ENCODE measurements at regions not wholly inside any gene's neighbourhood (a gene's known extent, or its start where the extent isn't known, plus 50 kb on each side); places are given as distances from the start of the nearest gene placed in this dataset.

DNA sequence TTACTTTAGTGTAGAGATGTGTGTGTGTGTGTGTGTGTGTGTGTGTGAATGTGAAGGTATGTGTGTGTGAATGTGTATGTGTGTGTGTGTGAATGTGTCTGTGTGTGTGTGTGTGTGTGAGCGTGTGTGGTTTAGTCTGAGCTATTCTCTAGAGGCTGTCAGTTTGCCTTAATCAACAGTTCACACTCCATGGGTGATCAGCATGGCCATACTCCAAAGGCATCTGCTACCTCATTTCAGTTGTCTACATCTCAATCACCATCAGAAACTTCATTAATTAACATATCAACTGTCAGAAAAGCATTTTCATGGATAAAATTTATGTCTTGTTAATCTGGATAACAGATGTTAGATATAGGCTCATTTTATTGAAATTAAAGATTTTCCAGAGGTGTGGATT lies 103.1 kb upstream of the PTPN3 start:
- Histone ChIP-seq H3K27ac (ENCODE audit: low read length) (no peak overlapping the region), H3K4me2 (ENCODE audit: insufficient read depth, low read length) (no peak overlapping the region), H3K4me3 (ENCODE audit: low read depth in 1 of 2, low read length in 2 of 2) (no peak overlapping the region), H3K79me2 (ENCODE audit: insufficient read depth, low read length) (no peaks in the 10 kb centered on the region), H3K9ac (ENCODE audit: low read depth, low read length) (no peak overlapping the region), H3K36me3 (ENCODE audit: insufficient read depth, low read length) (no peaks in the 10 kb centered on the region), H3K27me3 (ENCODE audit: insufficient read depth, low read length, poor library complexity) (no peaks in the 10 kb centered on the region), H2AFZ (ENCODE audit: low read depth, low read length) (no peak overlapping the region), H4K20me1 (ENCODE audit: insufficient read depth, low read length) (no peaks in the 10 kb centered on the region), H3K9me3 (ENCODE audit: insufficient read depth, low read length, severe bottlenecking) (no peaks in the 10 kb centered on the region), H3K4me1 (ENCODE audit: insufficient read depth, low read length) (no peaks in the 10 kb centered on the region)
- no peak for DNase-seq
- TF ChIP-seq, protein P1, sequence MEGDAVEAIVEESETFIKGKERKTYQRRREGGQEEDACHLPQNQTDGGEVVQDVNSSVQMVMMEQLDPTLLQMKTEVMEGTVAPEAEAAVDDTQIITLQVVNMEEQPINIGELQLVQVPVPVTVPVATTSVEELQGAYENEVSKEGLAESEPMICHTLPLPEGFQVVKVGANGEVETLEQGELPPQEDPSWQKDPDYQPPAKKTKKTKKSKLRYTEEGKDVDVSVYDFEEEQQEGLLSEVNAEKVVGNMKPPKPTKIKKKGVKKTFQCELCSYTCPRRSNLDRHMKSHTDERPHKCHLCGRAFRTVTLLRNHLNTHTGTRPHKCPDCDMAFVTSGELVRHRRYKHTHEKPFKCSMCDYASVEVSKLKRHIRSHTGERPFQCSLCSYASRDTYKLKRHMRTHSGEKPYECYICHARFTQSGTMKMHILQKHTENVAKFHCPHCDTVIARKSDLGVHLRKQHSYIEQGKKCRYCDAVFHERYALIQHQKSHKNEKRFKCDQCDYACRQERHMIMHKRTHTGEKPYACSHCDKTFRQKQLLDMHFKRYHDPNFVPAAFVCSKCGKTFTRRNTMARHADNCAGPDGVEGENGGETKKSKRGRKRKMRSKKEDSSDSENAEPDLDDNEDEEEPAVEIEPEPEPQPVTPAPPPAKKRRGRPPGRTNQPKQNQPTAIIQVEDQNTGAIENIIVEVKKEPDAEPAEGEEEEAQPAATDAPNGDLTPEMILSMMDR (IDR thresholded peaks at IDR 0.05; ENCODE audit: borderline replicate concordance, extremely low read depth, low read length, poor library complexity, severe bottlenecking) = no peak
- TF ChIP-seq EZH2 (IDR thresholded peaks at IDR 0.05; ENCODE audit: borderline replicate concordance, low read depth, low read length, severe bottlenecking) = no peak
- no peak for ATAC-seq (ENCODE audit: insufficient read depth, low read depth)

DNA sequence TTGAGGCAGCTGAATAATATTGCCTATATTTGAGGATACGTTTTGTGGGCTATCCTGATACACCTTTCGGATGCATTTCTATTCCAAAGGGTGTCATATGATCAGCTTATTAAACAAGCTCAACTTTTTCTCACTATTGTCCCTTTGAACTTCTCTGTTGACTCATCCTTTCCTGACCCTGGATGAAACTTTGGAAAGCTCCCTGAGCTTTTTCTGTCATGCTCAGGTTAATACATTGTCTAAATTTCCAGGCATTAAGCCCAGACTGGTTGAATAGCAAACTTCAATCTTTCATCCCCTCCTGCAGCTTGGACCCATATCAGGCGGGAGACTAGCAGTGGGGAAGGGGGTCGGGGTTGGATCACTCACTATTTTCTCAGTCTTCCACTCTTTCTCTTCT lies 104.9 kb upstream of the PTPN3 start:
- H3K4me2 ChIP-seq (ENCODE audit: insufficient read depth, low read length) = no peak overlapping the region
- no peaks in the 10 kb centered on the region for H4K20me1 ChIP-seq (ENCODE audit: insufficient read depth, low read length)
- no peak for ATAC-seq (ENCODE audit: insufficient read depth, low read depth)
- DNase-seq = no peak
- no peak overlapping the region for H3K27ac ChIP-seq (ENCODE audit: low read length)
- no peaks in the 10 kb centered on the region for H3K27me3 ChIP-seq (ENCODE audit: insufficient read depth, low read length, poor library complexity)
- no peak overlapping the region for H3K9ac ChIP-seq (ENCODE audit: low read depth, low read length)
- H3K4me3 ChIP-seq (ENCODE audit: low read depth in 1 of 2, low read length in 2 of 2) = no peak overlapping the region
- H3K9me3 ChIP-seq (ENCODE audit: insufficient read depth, low read length, severe bottlenecking) = no peaks in the 10 kb centered on the region
- no peak overlapping the region for H2AFZ ChIP-seq (ENCODE audit: low read depth, low read length)
- TF ChIP-seq, protein P1 (IDR thresholded peaks at IDR 0.05; ENCODE audit: borderline replicate concordance, extremely low read depth, low read length, poor library complexity, severe bottlenecking) = no peak
- no peak for TF ChIP-seq EZH2 (IDR thresholded peaks at IDR 0.05; ENCODE audit: borderline replicate concordance, low read depth, low read length, severe bottlenecking)
- no peaks in the 10 kb centered on the region for H3K79me2 ChIP-seq (ENCODE audit: insufficient read depth, low read length)
- H3K4me1 ChIP-seq (ENCODE audit: insufficient read depth, low read length) = no peaks in the 10 kb centered on the region
- no peaks in the 10 kb centered on the region for H3K36me3 ChIP-seq (ENCODE audit: insufficient read depth, low read length)

DNA sequence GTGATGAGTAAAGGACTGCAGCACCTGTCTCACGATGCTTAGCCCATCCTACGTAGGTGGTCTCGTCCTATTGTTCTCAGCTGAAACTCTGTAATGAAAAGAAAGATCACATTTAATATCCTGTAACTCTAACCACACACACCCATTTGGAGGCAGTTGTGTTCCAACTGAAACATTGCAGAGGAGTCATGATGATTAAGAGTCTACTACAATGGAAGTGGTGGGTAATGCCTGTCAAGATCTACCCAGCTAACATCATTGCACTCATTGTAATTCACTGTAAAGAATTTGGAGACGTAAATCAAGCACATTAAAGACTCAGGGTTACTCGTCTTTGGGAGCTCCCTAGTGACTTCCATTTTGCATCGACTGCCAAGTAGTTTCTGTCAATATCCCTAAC lies 106.0 kb upstream of the PTPN3 start:
- H3K4me3 ChIP-seq (ENCODE audit: low read depth in 1 of 2, low read length in 2 of 2) = no peak overlapping the region
- no peaks in the 10 kb centered on the region for H3K27me3 ChIP-seq (ENCODE audit: insufficient read depth, low read length, poor library complexity)

More for the DNA sequence above, 106.0 kb upstream of the PTPN3 start:
- no peak overlapping the region for H3K27ac ChIP-seq (ENCODE audit: low read length)
- H4K20me1 ChIP-seq (ENCODE audit: insufficient read depth, low read length) = no peaks in the 10 kb centered on the region
- H3K9me3 ChIP-seq (ENCODE audit: insufficient read depth, low read length, severe bottlenecking) = no peaks in the 10 kb centered on the region
- no peak overlapping the region for H3K4me2 ChIP-seq (ENCODE audit: insufficient read depth, low read length)
- no peaks in the 10 kb centered on the region for H3K79me2 ChIP-seq (ENCODE audit: insufficient read depth, low read length)
- H3K4me1 ChIP-seq (ENCODE audit: insufficient read depth, low read length) = no peaks in the 10 kb centered on the region
- H3K36me3 ChIP-seq (ENCODE audit: insufficient read depth, low read length) = no peaks in the 10 kb centered on the region
- H2AFZ ChIP-seq (ENCODE audit: low read depth, low read length) = no peak overlapping the region
- no peak overlapping the region for H3K9ac ChIP-seq (ENCODE audit: low read depth, low read length)
- DNase-seq (no peak), ATAC-seq (ENCODE audit: insufficient read depth, low read depth) (no peak)
- TF ChIP-seq, protein P1 (IDR thresholded peaks at IDR 0.05; ENCODE audit: borderline replicate concordance, extremely low read depth, low read length, poor library complexity, severe bottlenecking) = no peak
- no peak for TF ChIP-seq EZH2 (IDR thresholded peaks at IDR 0.05; ENCODE audit: borderline replicate concordance, low read depth, low read length, severe bottlenecking)
